Peyer's patch (tissue), 4 donors: ENCODE measurements at regions not wholly inside any gene's neighbourhood (a gene's known extent, or its start where the extent isn't known, plus 50 kb on each side); places are given as distances from the start of the nearest gene placed in this dataset.

ENCODE experiments used
- CTCF ChIP-seq, 6 experiments: fragments of 450-650 bp in 4 of 6; fragments of 200-600 bp in 2 of 6; sonication (generic) in 1 of 6; IDR thresholded peaks; one replicate each; pipeline ENCODE4 v1.5.1; 2017 to 2019; ENCODE audit warnings: antibody characterized with exemption in 6 of 6, mild to moderate bottlenecking in 3 of 6, moderate library complexity in 1 of 6
- POLR2A ChIP-seq, 2 donors: fragments of 450-650 bp; IDR thresholded peaks; one replicate each; pipeline ENCODE4 v1.5.1; 2017; ENCODE audit warnings: antibody characterized with exemption in 2 of 2, mild to moderate bottlenecking in 2 of 2, moderate library complexity in 2 of 2

- TF ChIP-seq CTCF (IDR thresholded peaks at IDR 0.05) (no peak), POLR2A (IDR thresholded peaks at IDR 0.05) (no peak)
Observed at GRCh38 chr12:3431686-3432085, 59.3 kb upstream of the PRMT8 start.
